Panc1 (cell line): ENCODE measurements at regions not wholly inside any gene's neighbourhood (a gene's known extent, or its start where the extent isn't known, plus 50 kb on each side); places are given as distances from the start of the nearest gene placed in this dataset.

ENCODE experiments used
- ATAC-seq: fragments of 200-7000 bp; cut with Tn5 transposase; 2 replicates; pipeline ENCODE4 v1.9.1; 2020; ENCODE audit warnings: mild to moderate bottlenecking, moderate library complexity
- BruUV-seq: library from RNA; stranded (reverse); fragments of 400-500 nt; replicated peaks from 2 replicates; lab custom pipeline; 2021; lab: Mats Ljungman, UMichigan
- CTCF ChIA-PET: fragments of 300-600 bp; sonication (Branson Sonifier 250); formaldehyde crosslinking; loops from one replicate; lab custom pipeline; 2022; ENCODE audit warnings: antibody characterized with exemption; lab: Charles Lee
- POLR2A ChIA-PET: fragments of 300-600 bp; sonication (Branson Sonifier 250); formaldehyde crosslinking; loops from one replicate; lab custom pipeline; 2022; ENCODE audit warnings: antibody characterized with exemption; lab: Charles Lee
- DNase-seq: peaks from one replicate; pipeline ENCODE4 v3.0.0-alpha.2; 2010; ENCODE audit warnings: low read depth, low spot score
- H3K27ac ChIP-seq: 2 replicates; pipeline ENCODE4 v1.5.1; 2011; ENCODE audit warnings: mild to moderate bottlenecking, low read length, inconsistent platforms
- H3K27me3 ChIP-seq: fragments of 200-500 bp; sonication (Bioruptor generic); 2 replicates; pipeline ENCODE4 v1.6.0; 2014; ENCODE audit warnings: low read length, inconsistent platforms; ENCODE audit not compliant: control insufficient read depth, insufficient read depth
- H3K36me3 ChIP-seq: fragments of 200-500 bp; sonication (Bioruptor generic); 2 replicates; pipeline ENCODE4 v1.5.1; 2014; ENCODE audit warnings: inconsistent platforms, mild to moderate bottlenecking, low read length, moderate library complexity; ENCODE audit not compliant: control insufficient read depth, insufficient read depth
- H3K4me1 ChIP-seq: 2 replicates; pipeline ENCODE4 v1.5.1; 2011; ENCODE audit warnings: inconsistent platforms, mild to moderate bottlenecking, low read length, moderate library complexity; ENCODE audit not compliant: control insufficient read depth, insufficient read depth
- H3K4me3 ChIP-seq, 2 experiments: 2 replicates each; pipeline ENCODE4 v1.5.1; 2011 to 2012; ENCODE audit warnings: low read depth in 2 of 2, low read length in 2 of 2, mild to moderate bottlenecking in 2 of 2, inconsistent platforms in 1 of 2, moderate library complexity in 1 of 2
- H3K9me3 ChIP-seq: fragments of 200-500 bp; sonication (Bioruptor generic); 2 replicates; pipeline ENCODE4 v1.5.1; 2014; ENCODE audit warnings: low read depth, mild to moderate bottlenecking, inconsistent platforms, low read length, moderate library complexity; ENCODE audit not compliant: control insufficient read depth, insufficient read depth
- POLR2AphosphoS5 ChIP-seq: IDR thresholded peaks from 2 replicates; pipeline ENCODE4 v1.6.1; 2012; ENCODE audit warnings: mild to moderate bottlenecking, low read depth, low read length, moderate library complexity
- SIN3A ChIP-seq: IDR thresholded peaks from 2 replicates; pipeline ENCODE4 v1.6.1; 2012; ENCODE audit warnings: low read depth, mild to moderate bottlenecking, low read length, moderate library complexity, borderline replicate concordance; ENCODE audit not compliant: insufficient read depth
- TCF7L2 ChIP-seq: IDR thresholded peaks from 2 replicates; pipeline ENCODE4 v1.6.1; 2011; ENCODE audit warnings: mild to moderate bottlenecking, low read depth, low read length, inconsistent platforms
- in situ Hi-C: cut with HindIII; loops from 2 replicates; pipeline ENCODE4 v1.10.0; 2016; ENCODE audit warnings: low sequenced_read_pairs, low pct_unique_long_range_greater_than_20kb
- intact Hi-C: fragments of 100-400 bp; cut with micrococcal nuclease; formaldehyde crosslinking; loops from one replicate; pipeline ENCODE4 v1.10.0; 2022; ENCODE audit not compliant: unreplicated experiment
- TF ChIP-seq, protein P1 (sequence below): fragments of 450-650 bp; IDR thresholded peaks from 2 replicates; pipeline ENCODE4 v1.5.1; 2017; ENCODE audit warnings: mild to moderate bottlenecking
- TF ChIP-seq, protein P2 (sequence below), 2 experiments: IDR thresholded peaks; 2 replicates each; pipeline ENCODE4 v1.6.1; 2011 to 2012; ENCODE audit warnings: low read depth in 2 of 2, control low read depth in 1 of 2, low read length in 1 of 2, mild to moderate bottlenecking in 1 of 2, moderate library complexity in 1 of 2; ENCODE audit not compliant: insufficient read depth in 1 of 2

DNA sequence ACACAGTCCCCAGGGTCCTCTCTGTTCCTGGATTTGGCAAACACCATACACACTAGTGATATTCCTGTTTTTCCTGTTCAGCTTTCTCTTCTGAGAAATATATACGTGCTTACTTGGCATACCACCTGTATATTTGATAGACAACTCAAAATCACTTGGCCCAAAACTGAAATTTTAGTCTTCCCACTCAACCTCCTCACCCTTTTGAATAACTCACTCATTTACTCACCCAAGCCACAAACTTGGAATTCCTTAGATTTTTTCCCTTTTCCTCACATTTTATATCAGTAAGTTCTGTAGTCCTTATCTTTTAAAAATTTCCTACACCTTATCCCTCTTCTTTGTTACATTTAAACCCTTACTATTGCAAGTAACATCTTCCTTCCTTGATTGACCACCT is 143.4 kb downstream of the PPP1R3A start:
- intact Hi-C loops (loop anchor here (10.0 kb wide), 1 partner anchor 239 kb away; no protein-coding TSS in a partner anchor), in situ Hi-C loops (no loop called here)
- CTCF ChIA-PET = no interaction called here
- DNase-seq = no peak
- BruUV-seq = no TSS peak
- Histone ChIP-seq H3K9me3 (no peaks in the 10 kb centered on the region), H3K27ac (no peak overlapping the region), H3K36me3 (no peaks in the 10 kb centered on the region), H3K4me1 (no peaks in the 10 kb centered on the region), H3K27me3 (no peaks in the 10 kb centered on the region), H3K4me3 (no peak overlapping the region)
- ATAC-seq = no peak
- POLR2A ChIA-PET = no interaction called here
- TF ChIP-seq TCF7L2 (no peak), SIN3A (no peak), POLR2AphosphoS5 (no peak)
- TF ChIP-seq, protein P1, sequence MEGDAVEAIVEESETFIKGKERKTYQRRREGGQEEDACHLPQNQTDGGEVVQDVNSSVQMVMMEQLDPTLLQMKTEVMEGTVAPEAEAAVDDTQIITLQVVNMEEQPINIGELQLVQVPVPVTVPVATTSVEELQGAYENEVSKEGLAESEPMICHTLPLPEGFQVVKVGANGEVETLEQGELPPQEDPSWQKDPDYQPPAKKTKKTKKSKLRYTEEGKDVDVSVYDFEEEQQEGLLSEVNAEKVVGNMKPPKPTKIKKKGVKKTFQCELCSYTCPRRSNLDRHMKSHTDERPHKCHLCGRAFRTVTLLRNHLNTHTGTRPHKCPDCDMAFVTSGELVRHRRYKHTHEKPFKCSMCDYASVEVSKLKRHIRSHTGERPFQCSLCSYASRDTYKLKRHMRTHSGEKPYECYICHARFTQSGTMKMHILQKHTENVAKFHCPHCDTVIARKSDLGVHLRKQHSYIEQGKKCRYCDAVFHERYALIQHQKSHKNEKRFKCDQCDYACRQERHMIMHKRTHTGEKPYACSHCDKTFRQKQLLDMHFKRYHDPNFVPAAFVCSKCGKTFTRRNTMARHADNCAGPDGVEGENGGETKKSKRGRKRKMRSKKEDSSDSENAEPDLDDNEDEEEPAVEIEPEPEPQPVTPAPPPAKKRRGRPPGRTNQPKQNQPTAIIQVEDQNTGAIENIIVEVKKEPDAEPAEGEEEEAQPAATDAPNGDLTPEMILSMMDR = no peak
- TF ChIP-seq, protein P2, sequence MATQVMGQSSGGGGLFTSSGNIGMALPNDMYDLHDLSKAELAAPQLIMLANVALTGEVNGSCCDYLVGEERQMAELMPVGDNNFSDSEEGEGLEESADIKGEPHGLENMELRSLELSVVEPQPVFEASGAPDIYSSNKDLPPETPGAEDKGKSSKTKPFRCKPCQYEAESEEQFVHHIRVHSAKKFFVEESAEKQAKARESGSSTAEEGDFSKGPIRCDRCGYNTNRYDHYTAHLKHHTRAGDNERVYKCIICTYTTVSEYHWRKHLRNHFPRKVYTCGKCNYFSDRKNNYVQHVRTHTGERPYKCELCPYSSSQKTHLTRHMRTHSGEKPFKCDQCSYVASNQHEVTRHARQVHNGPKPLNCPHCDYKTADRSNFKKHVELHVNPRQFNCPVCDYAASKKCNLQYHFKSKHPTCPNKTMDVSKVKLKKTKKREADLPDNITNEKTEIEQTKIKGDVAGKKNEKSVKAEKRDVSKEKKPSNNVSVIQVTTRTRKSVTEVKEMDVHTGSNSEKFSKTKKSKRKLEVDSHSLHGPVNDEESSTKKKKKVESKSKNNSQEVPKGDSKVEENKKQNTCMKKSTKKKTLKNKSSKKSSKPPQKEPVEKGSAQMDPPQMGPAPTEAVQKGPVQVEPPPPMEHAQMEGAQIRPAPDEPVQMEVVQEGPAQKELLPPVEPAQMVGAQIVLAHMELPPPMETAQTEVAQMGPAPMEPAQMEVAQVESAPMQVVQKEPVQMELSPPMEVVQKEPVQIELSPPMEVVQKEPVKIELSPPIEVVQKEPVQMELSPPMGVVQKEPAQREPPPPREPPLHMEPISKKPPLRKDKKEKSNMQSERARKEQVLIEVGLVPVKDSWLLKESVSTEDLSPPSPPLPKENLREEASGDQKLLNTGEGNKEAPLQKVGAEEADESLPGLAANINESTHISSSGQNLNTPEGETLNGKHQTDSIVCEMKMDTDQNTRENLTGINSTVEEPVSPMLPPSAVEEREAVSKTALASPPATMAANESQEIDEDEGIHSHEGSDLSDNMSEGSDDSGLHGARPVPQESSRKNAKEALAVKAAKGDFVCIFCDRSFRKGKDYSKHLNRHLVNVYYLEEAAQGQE (IDR thresholded peaks at IDR 0.05; ENCODE audit: insufficient read depth in 1 of 2, low read depth in 2 of 2, low read length in 1 of 2) = no peak

GRCh38 chr7:113774182-113774807 is 144.5 kb downstream of the PPP1R3A start:
- no peak overlapping the region for H3K4me3 ChIP-seq
- in situ Hi-C loops (no loop called here), intact Hi-C loops (loop anchor here (10.0 kb wide), 1 partner anchor 241 kb away; no protein-coding TSS in a partner anchor)
- TF ChIP-seq POLR2AphosphoS5 = no peak
- TF ChIP-seq TCF7L2 = no peak
- no peak for TF ChIP-seq SIN3A
- TF ChIP-seq, protein P1 = peak; percentile 76; the same call in 1 of the 2 replicates
- BruUV-seq = no TSS peak
- DNase-seq (peak; percentile 10), ATAC-seq (peak; percentile 71; the same call in 1 of the 2 replicates)
- H3K9me3 ChIP-seq = no peaks in the 10 kb centered on the region
- ChIA-PET CTCF (interaction anchor here (0.6 kb wide), 1 partner anchor 957 kb away, joined by 3 read pairs; no protein-coding TSS in a partner anchor), POLR2A (interaction anchor here (0.7 kb wide), 1 partner anchor 104 kb away, joined by 3 read pairs; no protein-coding TSS in a partner anchor)
- no peaks in the 10 kb centered on the region for H3K27me3 ChIP-seq
- H3K36me3 ChIP-seq = no peaks in the 10 kb centered on the region
- no peaks in the 10 kb centered on the region for H3K4me1 ChIP-seq
- no peak overlapping the region for H3K27ac ChIP-seq
